Lung (tissue), 11 donors: ENCODE measurements at regions not wholly inside any gene's neighbourhood (a gene's known extent, or its start where the extent isn't known, plus 50 kb on each side); places are given as distances from the start of the nearest gene placed in this dataset.

ENCODE experiments used
- ATAC-seq: fragments of 200-7000 bp; cut with Tn5 transposase; one replicate; pipeline ENCODE4 v1.9.1; 2020; ENCODE audit warnings: moderate number of reproducible peaks; ENCODE audit not compliant: insufficient read depth, low FRiP score
- DNase-seq, 3 donors: peaks; one replicate each; pipeline ENCODE4 v3.0.0-alpha.2; 2013 to 2017
- H3K27ac ChIP-seq, 2 donors: one replicate each; pipeline ENCODE4 v1.5.1; 2013; ENCODE audit warnings: mild to moderate bottlenecking in 2 of 2, moderate library complexity in 2 of 2, control low read depth in 1 of 2, inconsistent platforms in 1 of 2, low read depth in 1 of 2, low read length in 1 of 2
- H3K27me3 ChIP-seq, 3 donors: one replicate each; pipeline ENCODE4 v1.5.1; 2013; ENCODE audit warnings: low read length in 2 of 3; ENCODE audit not compliant: control insufficient read depth in 3 of 3, insufficient read depth in 3 of 3
- H3K36me3 ChIP-seq, 4 donors: one replicate each; pipeline ENCODE4 v1.5.1; 2013; ENCODE audit warnings: low read length in 4 of 4, mild to moderate bottlenecking in 1 of 4, moderate library complexity in 1 of 4; ENCODE audit not compliant: control insufficient read depth in 4 of 4, insufficient read depth in 4 of 4
- H3K4me1 ChIP-seq, 5 donors: one replicate each; pipeline ENCODE4 v1.5.1; 2013; ENCODE audit warnings: low read length in 5 of 5, mild to moderate bottlenecking in 2 of 5, moderate library complexity in 1 of 5; ENCODE audit not compliant: control insufficient read depth in 5 of 5, insufficient read depth in 5 of 5
- H3K4me3 ChIP-seq: one replicate; pipeline ENCODE4 v1.5.1; 2013; ENCODE audit warnings: mild to moderate bottlenecking, control low read depth, moderate library complexity
- H3K9ac ChIP-seq, 2 donors: one replicate each; pipeline ENCODE4 v1.5.1; 2013; ENCODE audit warnings: low read length in 2 of 2, control low read depth in 1 of 2; ENCODE audit not compliant: insufficient read depth in 1 of 2
- H3K9me3 ChIP-seq, 4 donors: one replicate each; pipeline ENCODE4 v1.5.1; 2013; ENCODE audit warnings: low read length in 3 of 4, mild to moderate bottlenecking in 1 of 4, moderate library complexity in 1 of 4; ENCODE audit not compliant: control insufficient read depth in 4 of 4, insufficient read depth in 3 of 4
- CTCF ChIP-seq: IDR thresholded peaks from 2 replicates; pipeline ENCODE4 v1.5.1; 2012; ENCODE audit warnings: mild to moderate bottlenecking; ENCODE audit errors: control extremely low read depth, extremely low read depth
- WGBS, 2 donors: extraction: QIAGEN DNeasy Blood & Tissue Kit; methylation state at CpG; one replicate each; pipeline ENCODE4 v1.1.7; 2013; 5-methylcytosine and 5-hydroxymethylcytosine counted together
- donor health status: control.
- donor health status: control.
- donor health status: Bipolar disorder and iron deficiency.
- donor health status: healthy.
- donor health status: DM: yes; HTN: yes; CAD: no.

DNA sequence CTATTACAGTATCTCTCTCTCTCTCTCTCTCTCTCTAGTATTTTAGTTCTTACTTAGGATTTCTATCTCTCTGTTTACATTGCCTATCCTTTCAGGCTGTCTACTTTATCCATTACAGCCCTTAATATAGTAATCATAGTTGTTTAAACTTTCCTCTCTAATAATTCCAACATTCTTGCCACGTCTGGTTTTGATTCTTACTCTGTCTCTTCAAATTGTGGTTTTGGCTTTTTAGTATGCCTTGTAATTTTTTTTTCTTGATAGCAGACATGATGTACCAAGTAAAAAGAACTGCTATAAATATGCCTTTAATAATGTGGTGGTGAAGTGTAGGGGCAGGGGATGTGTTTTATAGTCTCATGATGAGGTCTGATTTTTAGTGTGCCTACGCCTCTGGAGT, 1809.5 kb upstream of the CELF4 start:
- Histone ChIP-seq H3K27ac (no peak overlapping the region), H3K9me3 (peaks cover 0 to 1% (median 0%) of the 10 kb centered on the region in 4 donors), H3K36me3 (no peaks in the 10 kb centered on the region), H3K9ac (no peak overlapping the region), H3K4me3 (no peak overlapping the region), H3K4me1 (peaks cover 0 to 3% (median 0%) of the 10 kb centered on the region in 5 donors), H3K27me3 (no peaks in the 10 kb centered on the region)
- TF ChIP-seq CTCF = no peak
- WGBS, 2 donors = 61 to 64% methylated on average over 2 of the region's 2 CpGs
- no peak for ATAC-seq
- no peak for DNase-seq

DNA sequence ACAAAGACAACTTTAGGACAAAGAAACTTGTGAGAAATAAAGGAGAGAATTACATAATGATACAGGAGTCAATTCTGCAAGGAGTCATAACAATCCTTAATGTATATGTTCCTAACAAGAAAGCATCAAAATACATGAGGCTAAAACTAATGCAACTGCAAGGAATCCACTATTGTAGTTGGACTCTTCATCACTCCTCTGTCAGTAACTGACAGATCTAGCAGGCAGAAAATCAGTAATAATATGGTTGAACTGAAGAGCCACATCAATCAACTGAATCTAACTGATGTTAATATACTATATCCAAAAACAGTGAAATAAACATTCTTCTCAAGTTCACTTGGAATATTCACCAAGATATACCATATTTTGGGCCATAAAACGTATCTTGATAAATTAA, 1806.4 kb upstream of the CELF4 start:
- Histone ChIP-seq H3K36me3 (no peaks in the 10 kb centered on the region), H3K4me1 (no peaks in the 10 kb centered on the region), H3K27me3 (no peaks in the 10 kb centered on the region), H3K27ac (no peak overlapping the region), H3K9ac (no peak overlapping the region), H3K4me3 (no peak overlapping the region), H3K9me3 (peaks cover 0 to 1% (median 0%) of the 10 kb centered on the region in 4 donors)
- ATAC-seq (no peak), DNase-seq (no peak)
- TF ChIP-seq CTCF = no peak
- WGBS, 2 donors = 86 to 89% methylated on average over 1 of the region's 1 CpG

DNA sequence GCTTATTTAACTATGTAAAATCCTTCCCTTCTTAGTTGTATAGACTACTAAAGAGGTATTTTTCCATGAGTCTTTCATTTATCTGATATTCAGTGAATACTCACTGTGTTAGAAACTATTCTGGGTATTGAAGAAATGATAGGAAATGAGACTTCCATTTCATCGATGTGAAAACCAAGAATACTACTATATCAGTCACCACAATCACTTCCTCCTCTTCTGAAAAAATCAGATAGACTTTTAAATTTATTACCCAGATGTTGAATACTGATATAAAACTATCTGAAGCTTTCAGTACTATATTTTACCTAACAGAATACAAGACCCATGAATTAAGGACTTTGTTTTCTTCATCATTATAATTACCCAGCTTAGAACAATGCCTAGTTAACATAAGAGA, 1801.1 kb upstream of the CELF4 start:
- H3K9ac ChIP-seq = no peak overlapping the region
- H3K4me3 ChIP-seq = no peak overlapping the region
- no peaks in the 10 kb centered on the region for H3K4me1 ChIP-seq
- WGBS, 2 donors = 23 to 56% methylated on average over 1 of the region's 1 CpG
- no peak for TF ChIP-seq CTCF
- no peak overlapping the region for H3K27ac ChIP-seq
- no peaks in the 10 kb centered on the region for H3K27me3 ChIP-seq
- H3K9me3 ChIP-seq = peaks cover 0 to 1% (median 0%) of the 10 kb centered on the region in 4 donors
- no peaks in the 10 kb centered on the region for H3K36me3 ChIP-seq
- ATAC-seq (no peak), DNase-seq (no peak)

DNA sequence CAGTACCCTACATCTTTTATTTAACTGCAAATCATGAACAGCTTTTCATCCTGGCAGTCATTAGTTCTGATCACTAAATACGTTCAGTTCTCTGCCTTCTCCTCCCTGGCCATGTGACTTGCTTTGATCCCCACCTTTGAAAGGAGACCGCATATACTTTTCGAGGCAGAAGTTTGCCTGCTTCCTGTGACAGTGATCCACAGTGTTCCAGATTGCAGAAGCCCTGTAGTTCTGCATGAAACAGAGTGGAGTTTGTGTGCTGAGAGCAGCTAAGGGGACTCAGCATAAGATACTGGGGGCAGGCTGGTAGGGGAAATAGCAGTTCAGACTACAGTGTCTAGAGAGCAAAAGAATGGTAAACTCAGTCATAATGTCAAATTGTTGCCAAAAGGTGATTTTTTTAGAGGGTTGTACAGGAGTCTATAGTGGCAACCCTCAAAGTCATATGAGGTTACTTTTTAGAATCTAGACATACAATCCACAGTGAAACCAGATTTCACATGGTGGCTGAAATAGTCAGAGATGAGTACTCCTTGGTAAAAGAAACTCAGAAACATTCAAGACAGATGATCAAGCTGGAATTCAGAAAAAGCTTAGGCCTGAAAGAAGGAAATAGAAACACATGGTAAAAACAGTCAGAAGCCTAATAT, 1800.4 kb upstream of the CELF4 start:
- TF ChIP-seq CTCF = no peak
- no peak overlapping the region for H3K4me3 ChIP-seq
- no peaks in the 10 kb centered on the region for H3K36me3 ChIP-seq
- no peaks in the 10 kb centered on the region for H3K4me1 ChIP-seq
- no peaks in the 10 kb centered on the region for H3K27me3 ChIP-seq
- WGBS, 2 donors = 44 to 52% methylated on average over 3 of the region's 3 CpGs
- H3K27ac ChIP-seq = no peak overlapping the region
- no peaks in the 10 kb centered on the region for H3K9me3 ChIP-seq
- H3K9ac ChIP-seq = no peak overlapping the region
- no peak for ATAC-seq
- DNase-seq = no peak
